NCI-H1694 (cell line): ENCODE measurements at regions not wholly inside any gene's neighbourhood (a gene's known extent, or its start where the extent isn't known, plus 50 kb on each side); places are given as distances from the start of the nearest gene placed in this dataset.
A peak's percentile ranks its signal among the peaks of the same experiment; 100 is the strongest.
"Not testable (repeated sequence)": the region's sequence is repeated elsewhere in the genome, so short reads cannot be mapped to it uniquely, and the experiment has no call there.

ENCODE experiments used
- DNase-seq: peaks from one replicate; lab custom pipeline; 2025; lab: John Stamatoyannopoulos, UW

DNA sequence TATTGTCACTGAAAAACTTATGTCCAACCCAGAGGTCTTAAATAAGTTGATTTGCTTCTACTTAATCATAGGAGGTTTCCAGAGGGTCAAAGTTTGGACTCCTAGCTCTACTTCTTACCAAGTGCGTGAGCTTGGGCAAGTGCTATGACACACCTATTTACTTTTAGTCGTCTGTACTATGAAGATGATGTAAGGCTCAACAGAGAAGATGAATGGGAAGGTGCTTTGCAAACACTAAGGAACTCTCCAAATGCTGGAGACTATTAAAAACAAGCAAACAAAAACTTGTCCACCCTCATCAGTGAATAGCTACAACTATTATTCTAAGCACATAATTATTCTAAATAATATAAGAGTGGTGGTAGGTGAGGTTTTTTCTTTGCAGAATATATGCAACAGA, 232.3 kb upstream of the USP24 start:
- no peak for DNase-seq

DNA sequence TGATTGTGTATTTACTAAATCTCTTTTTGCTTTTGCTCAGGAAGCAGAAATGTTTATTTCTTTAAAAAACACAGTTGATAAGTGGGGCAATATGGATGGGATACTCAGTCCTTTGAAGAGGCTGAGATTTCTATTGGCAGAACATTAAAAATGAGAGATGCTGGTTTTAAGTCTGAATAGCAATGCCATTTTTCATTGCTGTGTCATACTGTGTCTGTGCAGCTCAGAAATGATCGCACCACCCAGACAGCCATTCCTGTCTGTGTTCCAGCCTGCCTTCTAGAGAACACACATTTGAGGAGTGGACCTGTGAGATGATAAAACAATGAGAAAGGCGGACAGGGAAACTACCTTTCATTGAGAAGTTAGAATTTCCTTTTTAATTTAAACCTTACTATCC, 231.2 kb upstream of the USP24 start:
- DNase-seq = no peak

DNA sequence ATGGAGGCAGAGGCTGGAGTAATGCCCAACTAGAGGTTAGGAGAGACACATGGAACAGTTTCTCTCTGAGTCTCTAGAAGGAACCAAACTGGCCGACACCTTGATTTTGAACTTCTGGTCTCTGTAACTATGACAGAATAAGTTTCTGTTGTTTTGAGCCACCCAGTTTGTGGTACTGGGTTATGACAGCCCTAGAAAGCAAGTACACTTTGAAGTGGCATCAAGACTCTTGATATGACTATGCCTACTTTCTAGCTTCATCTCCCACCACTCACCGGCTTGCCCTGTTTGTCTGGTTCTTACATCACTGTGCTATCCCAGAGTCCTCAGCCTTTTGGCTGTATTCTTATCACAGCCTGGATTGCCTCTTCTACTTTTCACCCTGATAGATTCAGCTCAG, 230.3 kb upstream of the USP24 start:
- DNase-seq = no peak

DNA sequence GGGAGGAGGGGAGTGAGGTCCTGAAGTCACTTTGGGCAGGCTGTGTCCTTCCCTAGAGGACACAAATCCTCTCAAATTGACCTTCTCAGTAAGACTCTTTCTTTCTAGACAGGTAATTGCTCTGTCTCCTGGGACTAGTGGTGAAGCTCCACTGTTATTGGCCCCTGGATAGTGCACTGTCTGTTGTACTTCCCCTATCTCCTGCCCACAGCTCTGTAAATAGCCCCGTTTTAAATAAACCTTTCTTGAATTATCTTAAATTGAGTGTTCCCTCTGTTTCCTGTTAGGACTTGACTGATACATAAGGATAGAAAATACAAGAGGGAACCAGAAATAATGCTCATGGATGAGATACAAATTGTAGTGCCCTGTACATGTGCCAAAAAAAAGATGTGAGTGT, 229.5 kb upstream of the USP24 start:
- DNase-seq = no peak

DNA sequence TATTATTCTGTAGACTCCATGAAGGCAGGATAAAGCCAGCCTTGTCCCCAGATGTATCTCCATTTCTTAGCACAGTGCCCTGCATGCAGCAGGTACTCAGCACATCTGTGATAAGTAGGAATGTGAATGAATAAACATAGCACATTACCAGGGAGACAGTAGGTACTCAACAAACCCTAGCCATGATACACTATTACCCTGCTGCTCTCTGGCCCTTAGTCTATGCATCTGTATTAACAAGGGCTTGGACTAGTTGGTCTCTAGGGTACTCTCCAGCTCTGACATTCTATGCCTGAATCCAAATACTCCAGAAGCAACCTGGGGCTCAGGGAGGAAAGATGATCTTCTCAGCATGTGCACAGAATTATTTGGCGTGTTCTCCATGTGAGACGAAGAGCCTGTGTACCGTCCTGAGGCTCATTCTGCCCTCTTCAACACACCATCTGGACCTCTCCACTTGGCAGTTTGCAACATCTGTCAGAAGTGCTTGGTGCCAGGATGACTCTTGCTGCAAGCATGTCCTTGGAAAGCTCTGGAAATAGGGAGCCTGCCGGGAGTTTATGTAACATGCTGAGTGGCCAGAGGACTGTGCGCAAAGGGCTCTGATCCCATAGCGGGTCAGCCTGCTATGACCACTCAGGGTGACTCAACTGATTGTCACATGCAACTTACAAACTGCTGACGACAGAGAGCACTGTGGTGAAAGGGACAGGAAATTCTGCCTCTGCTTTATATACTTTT, 228.2 kb upstream of the USP24 start:
- DNase-seq = peak; percentile 96

DNA sequence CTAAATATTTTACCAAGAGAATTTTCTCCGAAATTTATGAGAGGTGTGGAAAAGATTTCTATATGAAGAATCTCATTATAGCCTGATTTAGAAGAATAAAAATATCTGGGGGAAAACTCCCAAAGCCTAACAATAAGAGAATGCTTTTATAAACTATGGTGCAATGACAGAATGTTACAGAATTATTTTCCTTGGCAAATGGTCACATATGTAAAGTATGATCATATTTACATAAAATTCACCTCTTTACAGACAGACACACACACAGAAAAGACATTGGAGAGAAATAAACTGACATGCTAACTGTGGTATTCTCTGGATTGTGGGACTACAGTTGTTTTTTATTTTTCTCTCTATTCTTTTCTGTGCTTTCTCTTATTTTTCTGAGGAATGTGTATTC, 226.3 kb upstream of the USP24 start:
- DNase-seq = no peak

DNA sequence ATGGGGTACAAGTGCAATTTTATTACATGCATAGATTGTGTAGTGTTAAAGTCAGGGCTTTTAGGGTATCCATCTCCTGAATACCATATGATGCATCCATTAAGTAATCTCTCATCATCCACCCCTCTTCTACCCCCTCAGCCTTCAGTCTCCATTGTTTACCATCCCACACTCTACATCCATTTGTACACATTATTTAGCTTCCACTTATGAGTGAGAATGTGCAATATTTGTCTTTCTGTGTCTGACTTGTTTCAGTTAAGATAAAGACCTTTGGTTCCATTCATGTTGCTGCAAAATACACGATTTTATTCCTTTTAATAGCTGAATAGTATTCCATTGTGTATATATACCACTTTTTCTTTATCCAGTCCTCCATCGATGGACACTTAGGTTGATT, 222.5 kb upstream of the USP24 start:
- DNase-seq = no peak

DNA sequence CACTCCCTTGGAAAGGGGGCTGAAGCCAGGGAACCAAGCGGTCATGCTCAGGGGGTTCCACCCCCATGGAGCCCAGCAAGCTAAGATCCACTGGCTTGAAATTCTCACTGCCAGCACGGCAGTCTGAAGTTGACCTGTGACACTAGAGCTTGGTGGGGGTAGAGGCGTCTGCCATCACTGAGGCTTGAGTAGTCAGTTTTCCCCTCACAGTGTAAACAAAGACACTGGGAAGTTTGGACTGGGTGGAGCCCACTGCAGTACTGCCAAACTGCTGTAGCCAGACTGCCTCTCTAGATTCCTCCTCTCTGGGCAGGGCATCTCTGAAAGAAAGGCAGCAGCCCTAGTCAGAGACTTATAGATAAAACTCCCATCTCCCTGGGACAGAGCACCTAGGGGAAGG, 215.6 kb upstream of the USP24 start:
- DNase-seq = not testable (repeated sequence)

DNA sequence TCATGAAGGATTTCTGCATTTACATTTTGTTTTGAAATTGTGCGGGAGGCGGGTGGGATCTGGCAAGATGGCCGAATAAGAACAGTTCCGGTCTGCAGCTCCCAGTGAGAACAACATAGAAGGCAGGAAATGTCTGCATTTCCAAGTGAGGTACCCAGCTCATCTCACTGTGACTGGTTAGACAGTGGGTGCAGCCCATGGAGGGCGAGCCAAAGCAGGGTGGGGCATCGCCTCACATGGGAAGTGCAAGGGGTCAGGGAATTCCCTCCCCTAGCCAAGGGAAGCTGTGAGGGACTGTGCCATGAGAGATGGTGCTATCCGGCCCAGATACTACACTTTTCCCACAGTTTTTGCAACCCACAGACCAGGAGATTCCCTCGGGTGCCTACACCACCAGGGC, 215.0 kb upstream of the USP24 start:
- not testable (repeated sequence) for DNase-seq

DNA sequence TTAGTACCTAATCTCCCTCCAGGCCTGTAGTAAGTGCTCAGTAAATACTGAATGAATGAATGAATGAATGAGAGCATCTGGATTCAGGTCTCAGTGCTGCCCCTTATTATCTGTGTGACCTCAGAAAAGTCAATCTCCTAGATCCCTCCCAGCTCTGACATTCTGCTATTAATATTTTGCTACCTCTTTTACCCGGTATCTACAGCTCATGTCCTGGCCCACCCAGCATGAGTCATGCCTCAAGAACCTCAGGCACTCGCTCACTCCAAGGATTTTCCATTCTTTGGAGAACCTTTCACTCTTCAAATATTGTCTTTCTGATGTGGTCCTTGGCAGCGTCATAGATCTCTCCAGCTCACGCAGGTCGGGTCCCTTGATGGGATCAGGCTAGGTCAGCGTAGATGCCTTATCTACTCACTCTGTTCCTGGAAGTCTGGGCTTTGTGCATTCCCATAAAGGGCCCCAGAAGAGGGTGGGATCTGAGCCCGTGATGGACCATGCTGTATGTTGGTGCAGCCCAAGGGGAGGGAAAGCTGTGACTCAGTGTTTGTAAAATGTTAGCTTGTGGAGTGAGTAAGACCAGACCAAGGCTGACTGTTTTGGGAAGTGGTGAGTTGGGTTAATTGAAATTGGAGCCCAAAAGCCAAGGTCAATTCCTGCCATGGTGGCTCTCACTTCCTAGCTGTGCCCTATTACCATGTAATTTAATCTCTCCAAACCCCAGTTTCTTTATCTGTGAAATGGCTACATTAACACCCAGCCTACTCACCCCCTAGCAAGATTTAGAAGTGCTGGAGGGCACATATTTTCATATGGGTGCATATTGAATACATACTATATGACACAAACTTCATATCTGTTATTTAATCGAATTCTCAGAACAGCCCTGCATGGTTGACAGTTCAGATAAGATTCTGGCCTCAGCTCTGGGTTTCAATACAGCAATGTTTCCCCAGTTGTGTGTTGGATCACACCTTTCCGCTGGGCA, 214.1 kb upstream of the USP24 start:
- DNase-seq = no peak

DNA sequence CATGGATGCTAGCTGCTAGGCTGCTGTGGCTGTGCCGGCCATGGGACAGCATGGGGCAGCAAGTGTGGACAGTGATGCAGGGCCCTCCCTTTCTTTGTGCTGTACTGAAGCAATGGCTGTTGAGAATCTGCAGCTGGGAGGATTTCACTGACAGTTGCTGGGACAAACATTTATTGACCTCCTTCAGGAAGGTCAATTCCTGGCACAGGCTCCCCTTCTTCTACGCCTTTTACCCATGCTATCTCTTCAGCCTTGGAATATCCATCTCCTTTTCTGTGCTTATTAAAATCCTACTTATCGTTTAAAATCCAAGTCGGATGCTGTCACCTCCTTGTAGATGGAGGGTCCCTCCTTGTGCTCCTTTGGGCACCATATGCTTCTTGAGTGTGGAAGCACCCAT, 213.1 kb upstream of the USP24 start:
- DNase-seq = no peak

DNA sequence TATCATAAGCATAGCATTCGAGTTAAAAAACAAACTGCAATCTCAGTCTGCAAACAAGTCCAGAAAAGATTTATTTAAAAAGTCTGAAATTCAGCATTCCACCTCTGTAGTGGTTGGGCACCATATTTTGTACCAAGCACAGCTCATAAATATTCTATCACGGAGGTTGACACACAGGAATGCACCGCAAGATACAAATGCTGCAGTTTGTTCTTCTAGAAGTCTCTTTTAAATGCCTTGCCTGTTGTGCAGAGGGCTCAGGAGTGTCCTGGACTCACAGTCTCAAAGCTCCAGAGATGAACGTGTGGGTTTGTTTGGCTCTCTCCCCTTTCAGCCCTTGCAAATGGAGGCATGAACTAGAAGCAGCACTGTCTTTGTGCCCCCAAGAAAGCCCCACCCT, 212.4 kb upstream of the USP24 start:
- DNase-seq = no peak

DNA sequence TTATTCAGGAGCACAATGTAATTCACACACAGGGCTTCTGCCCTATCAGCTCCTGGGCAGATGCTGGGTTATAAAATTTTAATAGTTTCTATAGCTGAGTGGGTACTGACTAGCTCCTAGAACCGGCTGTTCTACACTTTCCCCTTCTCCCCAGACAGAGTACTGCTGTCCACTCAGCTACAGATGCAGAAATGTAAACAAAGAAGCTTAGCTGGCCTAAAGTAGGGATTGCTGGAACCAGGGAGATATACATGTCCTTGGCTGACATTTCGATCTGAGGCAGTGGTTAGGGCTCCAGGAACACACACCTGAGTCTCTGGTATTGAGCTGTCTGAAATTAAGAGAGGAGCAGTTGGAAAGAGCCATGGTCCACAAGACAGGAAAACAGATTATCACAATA, 211.5 kb upstream of the USP24 start:
- DNase-seq = no peak

DNA sequence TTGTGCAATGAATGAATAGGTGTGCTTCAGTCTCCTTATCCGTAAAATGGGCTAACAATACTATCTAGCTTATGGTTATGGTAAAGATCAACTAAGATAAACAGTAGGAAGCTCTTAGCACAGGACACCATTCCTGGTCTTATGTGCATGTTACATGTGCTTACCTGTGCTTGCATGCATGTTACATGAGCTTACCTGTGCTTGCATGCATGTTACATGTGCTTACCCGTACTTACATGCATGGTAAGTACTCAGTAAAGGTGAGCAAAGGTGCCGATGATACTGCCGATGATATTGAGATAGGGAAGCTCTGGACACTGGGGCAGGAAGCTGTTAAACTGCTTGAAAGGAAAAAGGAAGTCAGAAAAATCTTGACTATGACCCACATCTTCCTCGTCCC, 211.0 kb upstream of the USP24 start:
- no peak for DNase-seq

DNA sequence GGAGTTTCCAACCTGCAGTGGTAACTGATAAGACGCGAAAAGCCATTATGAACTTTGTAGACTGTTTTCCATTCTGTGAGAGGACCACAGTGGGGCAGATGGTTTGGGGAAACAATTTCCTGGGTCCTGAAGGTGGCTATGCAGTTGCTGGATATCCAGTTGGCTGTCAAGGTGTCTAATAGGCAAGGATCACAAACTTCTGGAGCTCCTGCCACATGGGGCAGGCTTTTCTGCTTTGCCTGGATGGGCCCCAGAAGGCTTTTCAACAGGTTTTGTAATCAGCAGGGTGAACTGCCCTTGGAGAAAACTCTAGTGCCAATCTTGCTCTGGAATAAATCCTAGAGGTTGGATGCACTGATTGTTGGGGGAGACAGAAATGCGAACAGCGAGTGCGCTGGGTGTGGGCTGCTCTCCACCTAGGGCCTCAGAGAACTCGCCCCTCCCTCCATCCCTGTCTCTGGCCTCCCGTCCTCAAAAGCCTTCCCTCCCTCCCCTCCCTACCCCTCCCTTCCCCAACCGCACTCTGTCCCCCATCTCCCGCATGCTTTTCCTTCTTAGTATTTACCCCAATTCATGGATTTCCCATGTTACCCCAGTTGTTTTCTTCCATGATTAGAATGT, 210.3 kb upstream of the USP24 start:
- no peak for DNase-seq

DNA sequence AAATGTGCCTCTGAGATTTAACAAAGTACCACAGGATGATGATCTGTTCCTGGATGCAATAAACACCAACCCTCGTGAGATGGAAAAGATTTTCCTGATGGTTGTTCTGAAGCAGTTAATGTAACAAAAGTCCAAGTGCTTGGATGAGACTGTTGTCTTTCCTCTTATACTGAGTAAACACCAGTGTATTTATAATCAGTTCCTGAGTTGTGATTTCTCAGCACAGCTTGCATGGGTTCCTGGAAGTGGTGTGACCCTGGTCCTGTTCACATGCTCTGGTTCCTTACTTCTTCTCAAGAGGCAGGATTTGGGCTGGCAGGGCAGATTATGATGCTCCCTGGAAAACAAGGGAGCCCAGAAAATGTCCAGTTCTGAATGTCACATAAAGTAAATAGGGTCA, 208.2 kb upstream of the USP24 start:
- no peak for DNase-seq

DNA sequence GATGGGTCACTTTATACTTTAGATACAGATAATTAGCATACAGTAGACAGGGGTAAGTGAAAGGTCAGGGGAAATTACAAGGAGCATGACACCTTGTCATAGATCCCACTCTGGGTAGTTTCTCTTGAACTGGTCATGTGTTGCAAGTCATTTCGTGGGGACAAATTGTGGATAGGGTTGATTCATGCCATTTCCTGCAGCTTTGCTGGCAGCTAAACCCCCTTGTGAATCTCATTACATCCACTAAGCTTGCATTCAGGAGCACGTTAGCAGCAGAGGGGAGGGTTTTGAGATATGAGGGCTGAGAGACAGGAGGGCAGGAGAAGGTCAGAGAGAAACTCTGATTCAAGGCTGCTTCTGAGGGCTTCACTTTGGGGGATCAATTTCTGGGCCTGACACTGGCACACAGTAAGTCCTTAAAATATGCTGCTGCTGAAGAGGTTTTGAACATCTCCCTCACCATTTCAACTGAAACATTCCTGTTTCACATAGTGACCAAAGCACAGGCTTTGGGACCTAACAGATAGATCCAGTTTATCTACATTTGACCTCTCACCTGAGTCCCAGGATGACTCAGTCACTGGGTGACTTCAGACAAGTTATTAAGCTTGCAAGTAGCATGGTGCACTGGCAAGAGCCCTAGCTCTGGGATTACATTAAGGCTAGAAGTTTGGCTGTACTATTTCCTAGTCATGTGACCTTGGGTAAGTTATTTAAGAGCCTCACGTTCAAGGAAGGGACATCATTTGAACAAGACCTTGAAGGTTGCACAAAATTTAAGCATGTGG, 206.0 kb upstream of the USP24 start:
- no peak for DNase-seq

DNA sequence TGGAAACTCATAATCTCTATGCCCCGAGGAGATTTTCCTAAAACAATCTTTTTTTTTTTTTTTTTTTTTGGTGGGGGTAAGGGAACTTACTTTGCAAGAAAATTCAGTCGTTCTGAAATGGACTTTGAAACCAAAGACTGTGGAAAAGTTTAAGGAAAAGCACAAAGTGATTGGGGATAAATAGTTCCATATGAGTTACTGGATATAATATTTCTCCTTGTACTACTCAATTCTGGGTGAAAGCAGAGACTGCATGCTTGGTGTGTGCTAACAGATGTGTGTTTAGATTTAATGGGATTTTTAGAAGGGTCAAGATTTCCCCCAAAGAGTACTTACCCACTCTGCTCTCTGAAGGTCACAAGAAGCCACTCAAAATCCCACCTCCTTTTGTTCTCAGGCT, 204.9 kb upstream of the USP24 start:
- no peak for DNase-seq

DNA sequence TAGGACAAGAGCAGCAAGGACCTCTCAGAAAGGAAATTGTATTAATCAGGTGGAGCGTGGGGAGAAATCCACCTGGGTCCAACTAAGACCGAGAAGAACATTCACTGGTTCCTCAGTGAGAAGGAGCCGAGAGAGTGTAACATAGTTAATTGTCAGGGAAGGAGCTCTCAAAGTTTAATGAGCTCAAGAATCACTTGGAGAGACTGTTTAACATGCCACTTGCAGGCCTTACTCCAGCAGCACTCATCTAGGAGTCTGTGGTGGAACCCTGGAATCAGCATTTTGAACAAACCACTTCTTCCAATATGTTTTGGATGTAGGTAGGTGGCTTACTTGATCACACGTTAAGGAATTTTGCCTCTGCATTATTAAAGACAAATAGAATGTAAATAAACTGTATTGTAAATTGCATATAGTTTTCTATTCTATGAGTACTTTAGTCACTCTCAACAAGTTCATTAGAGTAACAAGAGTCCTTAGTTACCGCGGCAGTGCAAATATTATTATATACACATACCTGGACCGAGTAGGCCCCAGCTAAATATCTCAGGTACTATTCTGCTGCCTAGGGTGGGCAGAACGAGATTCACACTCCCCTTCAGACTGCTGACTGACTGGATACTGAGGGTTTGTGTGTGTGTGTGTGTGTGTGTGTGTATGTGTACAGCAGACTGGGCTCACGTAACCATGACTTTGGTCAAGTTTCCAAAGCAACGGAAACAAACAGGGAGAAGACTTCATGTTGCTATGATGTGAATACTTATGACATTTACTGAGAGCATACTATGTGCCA, 203.2 kb upstream of the USP24 start:
- DNase-seq = no peak

DNA sequence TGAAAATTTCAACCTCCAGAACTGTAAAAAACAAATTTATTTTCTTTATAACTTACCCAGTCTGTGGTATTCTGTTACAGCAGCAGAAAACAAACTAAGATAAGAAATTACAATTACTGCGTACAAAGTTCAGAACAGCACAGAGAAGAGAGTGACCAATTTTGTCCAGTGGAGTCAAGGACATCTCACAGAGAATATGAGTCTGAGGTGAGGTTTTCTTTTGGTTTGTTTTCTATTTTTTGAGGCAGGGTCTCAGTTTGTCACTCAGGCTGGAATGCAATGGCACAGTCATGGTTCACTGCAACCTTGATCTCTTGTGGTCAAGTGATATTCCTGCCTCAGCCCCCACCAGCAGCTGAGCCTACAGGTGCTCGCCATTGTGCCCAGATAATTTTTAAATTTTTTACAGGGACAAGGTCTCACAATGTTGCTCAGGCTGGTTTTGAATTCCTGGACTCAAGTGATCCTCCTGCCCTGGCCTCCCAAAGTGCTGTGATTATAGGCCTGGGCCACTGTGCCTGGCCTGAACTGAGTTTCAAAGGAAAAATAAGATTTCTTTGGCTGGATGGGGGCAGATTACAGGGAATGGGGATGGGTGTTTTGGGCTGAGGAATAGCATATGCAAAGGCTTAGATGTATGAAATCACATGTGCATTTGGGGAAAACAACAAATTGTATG, 201.1 kb upstream of the USP24 start:
- no peak for DNase-seq

DNA sequence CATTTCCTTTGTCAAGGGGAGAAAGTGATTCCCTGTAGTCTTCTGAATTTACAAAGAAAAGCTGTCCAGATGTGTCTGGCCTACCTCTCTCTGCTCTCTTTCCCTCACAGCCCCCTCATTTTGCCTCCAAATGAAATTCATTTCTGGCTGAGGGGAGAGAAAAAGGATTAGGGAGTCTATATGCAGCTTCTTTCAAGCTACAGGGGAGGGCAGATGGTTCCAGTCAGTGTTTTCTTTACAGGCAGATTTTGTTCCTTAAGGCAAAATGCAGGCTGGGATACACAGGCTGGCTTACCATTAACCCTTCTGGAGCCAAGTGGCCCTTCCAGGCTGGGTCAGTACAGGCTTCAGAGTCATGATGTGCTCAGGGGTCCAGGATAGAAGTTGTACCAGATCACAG, 198.1 kb upstream of the USP24 start:
- DNase-seq = no peak
